Fibroblast of lung (primary cell): ENCODE measurements at regions not wholly inside any gene's neighbourhood (a gene's known extent, or its start where the extent isn't known, plus 50 kb on each side); places are given as distances from the start of the nearest gene placed in this dataset.
A peak's percentile ranks its signal among the peaks of the same experiment; 100 is the strongest.

Experiments used
- DNase-seq, 2 donors: peaks; one replicate each; pipeline versions ENCODE4 v3.0.0 to v3.0.0-alpha.2; 2010; ENCODE audit warnings: low read depth in 2 of 2
- H2AFZ ChIP-seq: 2 replicates; pipeline ENCODE4 v1.5.1; 2012; ENCODE audit warnings: low read length, control low read depth, inconsistent platforms
- H3K27ac ChIP-seq: 2 replicates; pipeline ENCODE4 v1.5.1; 2011; ENCODE audit warnings: low read length, control low read depth; ENCODE audit not compliant: insufficient read depth
- H3K27me3 ChIP-seq: 2 replicates; pipeline ENCODE4 v1.5.1; 2011; ENCODE audit warnings: mild to moderate bottlenecking, low read length; ENCODE audit not compliant: control insufficient read depth, insufficient read depth
- H3K36me3 ChIP-seq: 2 replicates; pipeline ENCODE4 v1.5.1; 2011; ENCODE audit warnings: low read length; ENCODE audit not compliant: control insufficient read depth, insufficient read depth
- H3K4me1 ChIP-seq: 2 replicates; pipeline ENCODE4 v1.5.1; 2011; ENCODE audit warnings: low read length; ENCODE audit not compliant: control insufficient read depth, insufficient read depth; ENCODE audit errors: extremely low read depth
- H3K4me2 ChIP-seq: 2 replicates; pipeline ENCODE4 v1.5.1; 2011; ENCODE audit warnings: low read length, control low read depth; ENCODE audit not compliant: insufficient read depth; ENCODE audit errors: extremely low read depth
- H3K4me3 ChIP-seq, 4 experiments: fragments of 200-600 bp in 1 of 4; sonication (generic) in 1 of 4; replicated peaks in 1 of 4; 2 replicates each; pipeline ENCODE4 v1.5.1; 2011 to 2016; ENCODE audit warnings: low read length in 4 of 4, low read depth in 3 of 4, mild to moderate bottlenecking in 3 of 4, control low read depth in 2 of 4, inconsistent platforms in 1 of 4, mixed read lengths in 1 of 4; ENCODE audit not compliant: insufficient read depth in 1 of 4; ENCODE audit errors: control extremely low read depth in 1 of 4
- H3K79me2 ChIP-seq: 2 replicates; pipeline ENCODE4 v1.5.1; 2012; ENCODE audit warnings: mild to moderate bottlenecking, low read length, inconsistent platforms; ENCODE audit not compliant: control insufficient read depth, insufficient read depth
- H3K9ac ChIP-seq: 2 replicates; pipeline ENCODE4 v1.5.1; 2011; ENCODE audit warnings: mild to moderate bottlenecking, low read length, control low read depth; ENCODE audit not compliant: insufficient read depth
- H3K9me3 ChIP-seq: 2 replicates; pipeline ENCODE4 v1.5.1; 2012; ENCODE audit warnings: low read depth, low read length; ENCODE audit not compliant: control insufficient read depth, insufficient read depth
- H4K20me1 ChIP-seq: 2 replicates; pipeline ENCODE4 v1.5.1; 2011; ENCODE audit warnings: low read length; ENCODE audit not compliant: control insufficient read depth, insufficient read depth; ENCODE audit errors: extremely low read depth
- EZH2 ChIP-seq: IDR thresholded peaks from 2 replicates; pipeline ENCODE4 v1.5.1; 2012; ENCODE audit warnings: low read length, control low read depth, mild to moderate bottlenecking; ENCODE audit errors: missing control alignments
- TF ChIP-seq, protein P1 (sequence below), 2 donors: IDR thresholded peaks in 1 of 2; conservative IDR thresholded peaks in 1 of 2; 1 replicate in 1 of 2; 2 replicates in 1 of 2; pipeline ENCODE4 v1.5.1; 2011 to 2012; ENCODE audit warnings: low read length in 2 of 2, control low read depth in 1 of 2, inconsistent platforms in 1 of 2, low read depth in 1 of 2, mild to moderate bottlenecking in 1 of 2

DNA sequence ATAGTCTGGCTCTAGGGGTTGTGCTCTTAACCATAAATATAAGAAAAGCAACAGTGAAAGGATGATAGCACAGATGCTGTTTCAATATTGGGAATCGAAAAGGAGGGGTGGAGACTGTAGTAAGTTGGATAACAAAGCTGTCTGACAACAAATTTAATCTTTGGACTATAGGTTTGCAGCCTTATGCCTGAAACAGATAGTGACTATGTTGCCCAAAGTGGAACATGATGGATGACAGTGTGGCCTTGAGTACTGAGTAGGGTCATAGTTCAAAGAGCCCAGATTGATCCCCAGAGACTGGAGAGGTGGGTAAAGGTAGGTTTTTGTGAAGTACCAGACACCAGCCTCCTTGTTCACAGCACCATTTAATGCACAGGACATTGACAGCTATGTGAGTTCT lies 144.0 kb upstream of the PALMD start:
- Histone ChIP-seq H3K27ac (no peak overlapping the region), H3K9me3 (no peaks in the 10 kb centered on the region), H3K4me1 (no peaks in the 10 kb centered on the region), H3K27me3 (no peaks in the 10 kb centered on the region), H3K36me3 (no peaks in the 10 kb centered on the region), H4K20me1 (no peaks in the 10 kb centered on the region), H3K9ac (no peak overlapping the region), H3K79me2 (no peaks in the 10 kb centered on the region), H3K4me3 (no peak overlapping the region), H2AFZ (no peak overlapping the region), H3K4me2 (no peak overlapping the region)
- TF ChIP-seq EZH2: no peak
- TF ChIP-seq, protein P1, sequence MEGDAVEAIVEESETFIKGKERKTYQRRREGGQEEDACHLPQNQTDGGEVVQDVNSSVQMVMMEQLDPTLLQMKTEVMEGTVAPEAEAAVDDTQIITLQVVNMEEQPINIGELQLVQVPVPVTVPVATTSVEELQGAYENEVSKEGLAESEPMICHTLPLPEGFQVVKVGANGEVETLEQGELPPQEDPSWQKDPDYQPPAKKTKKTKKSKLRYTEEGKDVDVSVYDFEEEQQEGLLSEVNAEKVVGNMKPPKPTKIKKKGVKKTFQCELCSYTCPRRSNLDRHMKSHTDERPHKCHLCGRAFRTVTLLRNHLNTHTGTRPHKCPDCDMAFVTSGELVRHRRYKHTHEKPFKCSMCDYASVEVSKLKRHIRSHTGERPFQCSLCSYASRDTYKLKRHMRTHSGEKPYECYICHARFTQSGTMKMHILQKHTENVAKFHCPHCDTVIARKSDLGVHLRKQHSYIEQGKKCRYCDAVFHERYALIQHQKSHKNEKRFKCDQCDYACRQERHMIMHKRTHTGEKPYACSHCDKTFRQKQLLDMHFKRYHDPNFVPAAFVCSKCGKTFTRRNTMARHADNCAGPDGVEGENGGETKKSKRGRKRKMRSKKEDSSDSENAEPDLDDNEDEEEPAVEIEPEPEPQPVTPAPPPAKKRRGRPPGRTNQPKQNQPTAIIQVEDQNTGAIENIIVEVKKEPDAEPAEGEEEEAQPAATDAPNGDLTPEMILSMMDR (conservative IDR thresholded peaks at IDR 0.05 in 1 of 2, IDR thresholded peaks at IDR 0.05 in 1 of 2; ENCODE audit: low read depth in 1 of 2, low read length in 2 of 2): no peak
- DNase-seq: no peak

DNA sequence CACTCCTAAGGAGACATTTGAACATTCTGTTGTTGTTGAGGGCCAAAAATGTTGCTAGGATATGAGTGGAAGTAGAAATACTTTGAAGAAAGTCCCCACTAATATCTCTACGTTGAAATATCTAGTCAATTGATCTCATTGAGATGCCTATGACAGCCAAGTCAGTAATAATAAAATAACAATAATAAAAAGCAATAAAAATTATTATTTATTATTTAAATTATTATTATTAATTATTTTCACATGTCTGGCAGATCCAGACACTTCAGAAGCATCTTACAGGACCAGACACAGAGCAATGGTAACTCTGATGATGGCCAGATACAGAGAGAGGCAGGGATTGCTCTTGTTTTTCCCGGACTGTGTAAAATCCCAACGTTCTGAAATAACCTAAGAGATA lies 143.5 kb upstream of the PALMD start:
- Histone ChIP-seq H3K4me3 (no peak overlapping the region), H3K27me3 (no peaks in the 10 kb centered on the region), H3K4me1 (no peaks in the 10 kb centered on the region), H3K4me2 (no peak overlapping the region), H3K9ac (no peak overlapping the region), H3K9me3 (no peaks in the 10 kb centered on the region), H2AFZ (no peak overlapping the region), H3K36me3 (no peaks in the 10 kb centered on the region), H3K27ac (no peak overlapping the region), H4K20me1 (no peaks in the 10 kb centered on the region), H3K79me2 (no peaks in the 10 kb centered on the region)
- DNase-seq: no peak
- no peak for TF ChIP-seq EZH2
- TF ChIP-seq, protein P1 (conservative IDR thresholded peaks at IDR 0.05 in 1 of 2, IDR thresholded peaks at IDR 0.05 in 1 of 2; ENCODE audit: low read depth in 1 of 2, low read length in 2 of 2): no peak

DNA sequence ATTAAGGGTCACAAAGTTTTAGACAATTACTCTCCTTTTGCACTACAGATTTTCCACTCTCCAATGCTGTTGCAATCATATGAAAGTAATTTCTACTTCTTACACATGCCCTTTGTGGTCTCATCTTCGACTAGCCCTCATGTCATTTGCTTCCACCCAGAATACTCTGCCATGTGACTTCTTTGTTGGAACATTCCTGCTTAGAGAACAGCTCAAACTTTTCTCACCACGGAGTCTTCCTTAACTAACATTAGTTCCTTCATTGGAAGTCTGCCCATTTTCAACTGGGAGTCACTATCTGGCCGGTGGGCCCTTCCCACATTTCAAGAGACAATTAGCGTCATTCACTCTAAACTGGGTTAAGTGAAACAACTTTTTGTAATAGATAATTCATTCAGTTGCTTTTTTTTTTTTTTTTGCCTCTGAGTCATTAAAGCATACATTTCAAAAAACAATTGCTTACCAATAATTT lies 142.6 kb upstream of the PALMD start:
- no peaks in the 10 kb centered on the region for H3K27me3 ChIP-seq
- no peaks in the 10 kb centered on the region for H3K36me3 ChIP-seq
- peak; percentile 67 to 73 for DNase-seq
- no peak overlapping the region for H3K9ac ChIP-seq
- no peak overlapping the region for H3K27ac ChIP-seq
- no peak overlapping the region for H3K4me3 ChIP-seq
- H3K4me1 ChIP-seq: no peaks in the 10 kb centered on the region
- H3K4me2 ChIP-seq: no peak overlapping the region
- H3K79me2 ChIP-seq: no peaks in the 10 kb centered on the region
- H2AFZ ChIP-seq: no peak overlapping the region
- no peaks in the 10 kb centered on the region for H3K9me3 ChIP-seq
- no peaks in the 10 kb centered on the region for H4K20me1 ChIP-seq
- TF ChIP-seq, protein P1 (conservative IDR thresholded peaks at IDR 0.05 in 1 of 2, IDR thresholded peaks at IDR 0.05 in 1 of 2; ENCODE audit: low read depth in 1 of 2, low read length in 2 of 2): no peak
- no peak for TF ChIP-seq EZH2
